ENCODE measurements at regions not wholly inside any gene's neighbourhood (a gene's known extent, or its start where the extent isn't known, plus 50 kb on each side); places are given as distances from the start of the nearest gene placed in this dataset.
"Not testable (repeated sequence)": the region's sequence is repeated elsewhere in the genome, so short reads cannot be mapped to it uniquely, and the experiment has no call there.

DNA sequence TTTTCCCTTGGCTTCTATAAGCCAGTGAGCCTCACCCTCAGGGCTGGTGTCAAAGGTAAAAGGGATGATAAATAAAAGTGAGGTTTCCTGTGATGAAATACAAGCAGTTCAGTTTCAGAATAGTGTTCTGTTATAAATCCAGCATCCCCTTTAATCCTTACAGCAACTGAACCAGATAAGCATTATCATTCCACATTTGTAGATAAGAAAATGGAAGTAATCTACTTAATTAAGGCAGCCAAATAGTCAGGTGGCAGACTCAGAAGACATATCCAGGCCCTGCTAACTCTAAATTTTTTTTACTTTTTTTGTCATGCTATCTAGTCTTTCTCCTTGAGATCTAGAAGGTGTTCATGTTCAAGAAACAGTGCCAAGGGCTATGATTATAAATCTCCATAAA is 99.4 kb upstream of the SOX21 start:
- TF ChIP-seq, protein P1, sequence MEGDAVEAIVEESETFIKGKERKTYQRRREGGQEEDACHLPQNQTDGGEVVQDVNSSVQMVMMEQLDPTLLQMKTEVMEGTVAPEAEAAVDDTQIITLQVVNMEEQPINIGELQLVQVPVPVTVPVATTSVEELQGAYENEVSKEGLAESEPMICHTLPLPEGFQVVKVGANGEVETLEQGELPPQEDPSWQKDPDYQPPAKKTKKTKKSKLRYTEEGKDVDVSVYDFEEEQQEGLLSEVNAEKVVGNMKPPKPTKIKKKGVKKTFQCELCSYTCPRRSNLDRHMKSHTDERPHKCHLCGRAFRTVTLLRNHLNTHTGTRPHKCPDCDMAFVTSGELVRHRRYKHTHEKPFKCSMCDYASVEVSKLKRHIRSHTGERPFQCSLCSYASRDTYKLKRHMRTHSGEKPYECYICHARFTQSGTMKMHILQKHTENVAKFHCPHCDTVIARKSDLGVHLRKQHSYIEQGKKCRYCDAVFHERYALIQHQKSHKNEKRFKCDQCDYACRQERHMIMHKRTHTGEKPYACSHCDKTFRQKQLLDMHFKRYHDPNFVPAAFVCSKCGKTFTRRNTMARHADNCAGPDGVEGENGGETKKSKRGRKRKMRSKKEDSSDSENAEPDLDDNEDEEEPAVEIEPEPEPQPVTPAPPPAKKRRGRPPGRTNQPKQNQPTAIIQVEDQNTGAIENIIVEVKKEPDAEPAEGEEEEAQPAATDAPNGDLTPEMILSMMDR (IDR thresholded peaks at IDR 0.05; ENCODE audit: low read depth, low read length), result no peak
- no peak for DNase-seq
- Histone ChIP-seq H3K4me1 (no peaks in the 10 kb centered on the region), H3K4me3 (ENCODE audit: low read depth, low read length) (no peak overlapping the region), H3K9me3 (no peaks in the 10 kb centered on the region), H3K27me3 (peaks cover 20% of the 10 kb centered on the region; the same call in 1 of the 2 replicates), H3K36me3 (no peaks in the 10 kb centered on the region)

DNA sequence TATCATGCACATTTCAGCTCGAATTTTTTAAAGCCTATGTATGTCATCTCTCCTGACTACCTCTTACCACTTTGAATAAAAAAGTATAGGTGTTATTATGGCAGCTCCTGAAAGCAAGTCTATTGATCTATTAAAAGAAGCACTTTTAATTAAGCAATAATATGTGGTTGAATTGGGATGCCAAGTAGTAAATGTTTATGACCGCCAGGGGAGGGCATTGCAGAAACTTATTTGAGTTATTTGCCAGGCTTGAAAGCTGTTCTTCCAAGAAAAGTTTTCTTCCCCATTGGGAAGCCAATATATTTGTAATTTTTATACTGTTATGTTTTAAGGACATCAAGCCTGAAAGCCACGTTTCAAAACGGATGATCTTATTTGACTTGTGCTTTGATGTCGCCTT is 88.1 kb upstream of the SOX21 start:
- no peaks in the 10 kb centered on the region for H3K36me3 ChIP-seq
- no peaks in the 10 kb centered on the region for H3K9me3 ChIP-seq
- H3K27me3 ChIP-seq, result peaks cover 6% of the 10 kb centered on the region; the same call in 1 of the 2 replicates
- no peak for DNase-seq
- H3K4me1 ChIP-seq, result no peaks in the 10 kb centered on the region
- H3K4me3 ChIP-seq (ENCODE audit: low read depth, low read length), result no peak overlapping the region
- TF ChIP-seq, protein P1 (IDR thresholded peaks at IDR 0.05; ENCODE audit: low read depth, low read length), result no peak

DNA sequence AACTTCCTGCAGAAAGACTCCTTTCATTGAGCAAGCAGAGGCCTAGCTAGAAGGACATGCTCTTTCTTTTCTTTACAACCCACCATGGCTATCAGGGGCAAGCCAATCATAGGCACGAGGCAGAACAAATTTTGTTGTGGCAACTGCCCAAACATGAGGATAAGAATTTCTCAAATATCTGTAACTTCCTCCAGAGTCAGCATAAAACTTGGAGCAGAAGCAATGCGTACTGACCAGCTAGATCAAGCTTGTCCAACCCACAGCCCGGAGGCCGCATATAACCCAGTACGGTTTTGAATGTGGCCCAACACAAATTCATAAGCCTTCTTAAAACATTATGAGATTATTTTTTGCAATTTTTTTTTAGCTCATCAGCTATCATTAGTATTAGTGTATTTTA is 87.0 kb upstream of the SOX21 start:
- DNase-seq, result no peak
- peaks cover 6% of the 10 kb centered on the region; the same call in 1 of the 2 replicates for H3K27me3 ChIP-seq
- H3K4me3 ChIP-seq (ENCODE audit: low read depth, low read length), result no peak overlapping the region
- TF ChIP-seq, protein P1 (IDR thresholded peaks at IDR 0.05; ENCODE audit: low read depth, low read length), result no peak
- no peaks in the 10 kb centered on the region for H3K36me3 ChIP-seq
- no peaks in the 10 kb centered on the region for H3K9me3 ChIP-seq
- H3K4me1 ChIP-seq, result no peaks in the 10 kb centered on the region

DNA sequence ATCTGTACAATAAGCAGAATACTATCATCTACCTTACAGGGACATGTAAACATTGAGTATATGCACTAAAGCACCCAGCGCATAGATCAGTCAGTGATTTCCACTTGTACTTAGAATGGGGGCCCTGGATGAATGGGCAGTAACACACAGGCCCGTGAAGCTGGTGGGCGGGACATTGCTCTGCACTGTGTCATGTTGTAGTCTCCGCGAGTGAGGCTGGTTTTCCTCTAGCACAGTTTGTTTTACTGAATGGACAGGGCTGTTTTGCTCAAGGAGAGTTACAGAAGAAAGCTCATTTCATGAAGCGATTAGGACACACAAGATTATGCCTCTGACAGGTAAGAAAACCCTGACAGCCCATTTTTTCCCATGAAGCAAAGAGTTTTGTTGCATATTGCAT is 86.4 kb upstream of the SOX21 start:
- H3K4me1 ChIP-seq, result no peaks in the 10 kb centered on the region
- TF ChIP-seq, protein P1 (IDR thresholded peaks at IDR 0.05; ENCODE audit: low read depth, low read length), result no peak
- H3K9me3 ChIP-seq, result no peaks in the 10 kb centered on the region
- H3K36me3 ChIP-seq, result no peaks in the 10 kb centered on the region
- no peak overlapping the region for H3K4me3 ChIP-seq (ENCODE audit: low read depth, low read length)
- DNase-seq, result no peak
- H3K27me3 ChIP-seq, result peaks cover 8% of the 10 kb centered on the region; the same call in 1 of the 2 replicates

DNA sequence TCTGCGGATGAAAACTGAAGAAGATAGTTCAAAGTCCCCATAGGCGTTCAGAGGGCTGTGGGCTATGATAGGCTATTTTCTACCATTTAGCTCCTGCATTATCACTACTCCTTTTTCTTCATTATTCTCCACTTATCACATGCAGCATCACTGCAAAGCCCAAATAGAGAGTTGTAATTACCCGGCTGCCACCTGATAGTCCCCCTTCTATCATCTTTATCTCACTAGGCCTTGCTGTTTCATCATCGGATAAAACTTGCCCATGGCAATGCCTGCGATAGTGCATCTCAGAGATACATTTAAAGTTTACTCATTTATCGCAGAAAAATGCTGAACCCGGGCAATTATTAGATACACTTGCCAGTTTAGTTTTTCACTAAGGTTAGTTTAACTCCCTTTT is 82.9 kb upstream of the SOX21 start:
- Histone ChIP-seq H3K4me3 (ENCODE audit: low read depth, low read length) (no peak overlapping the region), H3K36me3 (no peaks in the 10 kb centered on the region), H3K4me1 (no peaks in the 10 kb centered on the region), H3K27me3 (peaks cover 2% of the 10 kb centered on the region; the same call in 1 of the 2 replicates), H3K9me3 (no peaks in the 10 kb centered on the region)
- DNase-seq, result no peak
- TF ChIP-seq, protein P1 (IDR thresholded peaks at IDR 0.05; ENCODE audit: low read depth, low read length), result no peak

DNA sequence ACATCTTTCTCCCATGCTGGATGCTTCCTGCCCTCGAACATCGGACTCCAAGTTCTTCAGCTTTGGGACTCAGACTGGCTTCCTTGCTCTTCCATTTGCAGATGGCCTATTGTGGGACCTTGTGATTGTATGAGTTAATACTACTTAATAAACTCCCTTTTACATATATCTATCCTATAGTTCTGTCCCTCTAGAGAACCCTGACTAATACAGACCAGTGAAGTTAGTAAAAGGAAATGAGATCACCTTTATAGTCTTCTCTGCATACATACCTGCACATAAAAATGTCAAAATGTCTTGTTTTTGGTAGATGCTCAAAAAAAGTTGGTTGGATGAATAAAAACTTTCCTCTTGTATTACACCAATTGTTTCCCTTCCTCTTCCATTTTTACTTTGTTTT is 73.9 kb upstream of the SOX21 start:
- H3K4me3 ChIP-seq (ENCODE audit: low read depth, low read length); H3K4me1 ChIP-seq; H3K36me3 ChIP-seq; H3K27me3 ChIP-seq; DNase-seq; H3K9me3 ChIP-seq: not testable (repeated sequence)

DNA sequence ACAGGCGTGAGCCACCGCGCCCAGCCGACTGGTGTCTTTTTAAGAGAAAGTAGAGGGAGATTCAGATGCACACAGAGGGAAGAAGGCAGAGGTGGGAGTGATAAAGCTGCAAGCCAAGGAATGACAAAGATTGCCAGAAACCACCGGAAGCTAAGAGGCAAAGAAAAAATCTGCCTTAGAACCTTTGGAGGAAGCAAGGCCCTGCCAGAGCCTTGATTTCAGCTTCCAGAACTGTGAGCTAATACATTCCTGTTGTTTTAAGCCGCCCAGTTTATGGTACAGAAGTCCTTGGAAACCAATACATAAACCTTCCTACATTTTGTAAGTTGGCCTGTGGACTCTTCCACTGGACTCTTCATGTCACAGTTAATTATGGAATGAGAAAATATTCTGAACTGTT is 71.7 kb upstream of the SOX21 start:
- H3K4me1 ChIP-seq, result no peaks in the 10 kb centered on the region
- no peak overlapping the region for H3K4me3 ChIP-seq (ENCODE audit: low read depth, low read length)
- TF ChIP-seq, protein P1 (IDR thresholded peaks at IDR 0.05; ENCODE audit: low read depth, low read length), result no peak
- DNase-seq, result no peak
- no peaks in the 10 kb centered on the region for H3K27me3 ChIP-seq
- no peaks in the 10 kb centered on the region for H3K36me3 ChIP-seq
- no peaks in the 10 kb centered on the region for H3K9me3 ChIP-seq

All from BE2C (cell line).